AG10803 (cell line): ENCODE measurements at regions not wholly inside any gene's neighbourhood (a gene's known extent, or its start where the extent isn't known, plus 50 kb on each side); places are given as distances from the start of the nearest gene placed in this dataset.
"Not testable (repeated sequence)": the region's sequence is repeated elsewhere in the genome, so short reads cannot be mapped to it uniquely, and the experiment has no call there.

Experiments
- DNase-seq: peaks from one replicate; pipeline ENCODE4 v3.0.0; 2010; ENCODE audit warnings: low read depth
- H3K4me3 ChIP-seq: 2 replicates; pipeline ENCODE4 v1.5.1; 2011; ENCODE audit warnings: mild to moderate bottlenecking, low read length, control low read depth
- CTCF ChIP-seq: conservative IDR thresholded peaks from 2 replicates; pipeline ENCODE4 v1.5.1; 2011; ENCODE audit warnings: mild to moderate bottlenecking, low read length, control low read depth, inconsistent platforms

DNA sequence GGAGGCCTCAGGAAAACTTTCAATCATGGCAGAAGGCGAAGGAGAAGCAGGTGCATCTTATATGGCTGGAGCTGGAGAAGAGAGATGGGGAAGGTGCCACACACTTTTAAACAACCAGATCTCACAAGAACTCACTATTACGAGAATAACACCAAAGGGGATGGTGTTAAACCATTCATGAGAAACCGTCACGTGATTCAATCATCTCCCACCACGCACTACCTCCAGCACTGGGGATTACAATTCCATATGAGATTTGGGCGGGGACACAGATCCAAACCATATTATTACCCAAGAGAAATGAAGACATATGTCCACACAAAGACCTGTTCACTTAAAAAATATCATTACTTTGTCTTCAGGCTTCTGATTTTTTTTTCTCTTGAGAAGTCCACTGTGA, 518.5 kb downstream of the DCDC2C start:
- DNase-seq: no peak

DNA sequence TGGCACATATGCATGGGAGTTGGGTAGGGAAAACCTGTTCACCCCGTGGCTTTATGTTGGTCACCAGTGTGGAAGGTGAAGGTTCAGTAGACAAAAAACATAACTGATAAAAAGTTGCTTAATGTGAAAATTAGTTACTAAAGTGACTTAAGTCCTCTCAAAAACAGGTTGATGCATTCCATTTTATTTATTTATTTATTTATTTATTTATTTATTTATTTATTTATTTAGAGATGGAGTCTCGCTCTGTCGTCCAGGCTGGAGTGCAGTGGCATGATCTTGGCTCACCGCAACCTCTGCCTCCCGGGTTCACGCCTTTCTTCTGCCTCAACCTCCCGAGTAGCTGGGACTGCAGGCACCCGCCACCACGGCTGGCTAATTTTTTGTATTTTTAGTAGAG, 541.0 kb downstream of the DCDC2C start:
- H3K4me3 ChIP-seq, DNase-seq: not testable (repeated sequence)

More for the DNA sequence above, 518.5 kb downstream of the DCDC2C start:
- H3K4me3 ChIP-seq: no peak overlapping the region
- no peak for TF ChIP-seq CTCF

GRCh38 chr2:4246364-4247131, 543.2 kb downstream of the DCDC2C start:
- DNase-seq: no peak
- TF ChIP-seq CTCF: no peak
- H3K4me3 ChIP-seq: no peak overlapping the region

DNA sequence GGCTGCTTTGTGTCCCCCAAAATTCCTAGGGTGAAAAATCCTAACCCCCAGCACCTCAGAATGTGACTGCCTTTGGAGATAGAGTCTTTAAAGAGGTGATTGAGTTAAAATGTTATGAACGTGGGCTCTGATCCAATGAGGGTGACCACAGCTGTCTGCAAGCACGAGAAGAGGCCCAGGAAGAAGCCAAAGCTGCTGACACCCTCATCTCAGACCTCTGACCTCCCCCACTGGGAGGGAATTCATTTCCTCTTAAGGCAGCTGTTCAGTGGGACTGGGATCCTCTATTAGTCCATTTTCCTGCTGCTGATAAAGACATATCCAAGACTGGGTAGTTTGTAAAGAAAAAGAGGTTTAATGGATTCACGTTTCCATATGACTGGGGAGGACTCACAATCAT, 544.4 kb downstream of the DCDC2C start:
- DNase-seq: no peak
- H3K4me3 ChIP-seq: no peak overlapping the region
- TF ChIP-seq CTCF: no peak

DNA sequence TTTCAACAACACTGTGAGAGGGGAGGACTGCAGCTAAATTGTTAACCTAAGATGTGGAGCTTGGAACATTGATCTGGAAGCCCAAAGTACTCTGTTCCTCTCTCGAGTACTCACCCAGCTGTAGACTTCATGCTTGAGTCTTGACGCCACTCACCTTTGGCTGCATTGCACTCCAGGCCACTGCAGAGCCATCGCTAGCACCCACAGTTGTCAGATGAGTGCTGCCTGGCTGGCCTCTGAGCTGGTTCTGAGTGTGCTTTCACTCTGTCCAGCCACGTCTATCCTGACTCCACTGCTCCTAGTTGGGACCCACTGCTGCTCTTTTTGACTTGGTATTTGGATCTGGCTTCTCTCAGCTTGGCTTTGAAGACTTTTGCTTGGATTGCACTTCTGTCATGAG, 552.1 kb downstream of the DCDC2C start:
- no peak for DNase-seq
- TF ChIP-seq CTCF: no peak
- no peak overlapping the region for H3K4me3 ChIP-seq

GRCh38 chr2:4256351-4256750, 553.0 kb downstream of the DCDC2C start:
- DNase-seq: no peak
- H3K4me3 ChIP-seq: no peak overlapping the region
- no peak for TF ChIP-seq CTCF

GRCh38 chr2:4258563-4258962, 555.2 kb downstream of the DCDC2C start:
- no peak for DNase-seq
- no peak for TF ChIP-seq CTCF
- no peak overlapping the region for H3K4me3 ChIP-seq
